Sigmoid colon (tissue), 4 donors: ENCODE measurements at regions not wholly inside any gene's neighbourhood (a gene's known extent, or its start where the extent isn't known, plus 50 kb on each side); places are given as distances from the start of the nearest gene placed in this dataset.

Experiments used
- CTCF ChIP-seq, 4 experiments: fragments of 450-650 bp in 3 of 4; fragments of 200-600 bp in 1 of 4; IDR thresholded peaks; one replicate each; pipeline ENCODE4 v1.5.1; 2016 to 2019; ENCODE audit warnings: antibody characterized with exemption in 4 of 4, mild to moderate bottlenecking in 3 of 4, moderate library complexity in 2 of 4
- EP300 ChIP-seq, 4 donors: sonication (generic); formaldehyde crosslinking; IDR thresholded peaks; one replicate each; pipeline ENCODE4 v1.6.1; 2017; ENCODE audit warnings: antibody characterized with exemption in 4 of 4

DNA sequence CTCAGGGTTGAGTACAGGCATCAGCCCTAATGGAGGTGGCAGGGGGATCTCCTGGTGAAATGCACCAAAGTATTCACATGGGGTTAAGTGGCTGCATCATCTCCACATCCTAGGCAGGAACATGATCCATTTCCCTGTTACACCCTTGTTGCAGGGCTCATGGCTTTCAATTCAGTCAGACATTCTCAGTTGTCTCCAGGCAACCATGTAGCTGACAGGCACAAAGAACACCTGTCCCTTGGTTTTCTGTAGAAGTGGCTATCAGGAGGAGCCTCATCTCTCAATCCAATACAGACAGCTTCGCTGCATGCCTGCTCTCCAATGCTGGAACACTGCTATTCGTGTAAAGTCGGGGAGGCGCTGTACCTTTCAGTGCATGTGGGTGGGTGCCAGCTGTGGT is 299.0 kb upstream of the FOXG1 start:
- TF ChIP-seq CTCF (IDR thresholded peaks at IDR 0.05) (no peak), EP300 (IDR thresholded peaks at IDR 0.05) (no peak)
